ENCODE measurements at regions not wholly inside any gene's neighbourhood (a gene's known extent, or its start where the extent isn't known, plus 50 kb on each side); places are given as distances from the start of the nearest gene placed in this dataset.

DNA sequence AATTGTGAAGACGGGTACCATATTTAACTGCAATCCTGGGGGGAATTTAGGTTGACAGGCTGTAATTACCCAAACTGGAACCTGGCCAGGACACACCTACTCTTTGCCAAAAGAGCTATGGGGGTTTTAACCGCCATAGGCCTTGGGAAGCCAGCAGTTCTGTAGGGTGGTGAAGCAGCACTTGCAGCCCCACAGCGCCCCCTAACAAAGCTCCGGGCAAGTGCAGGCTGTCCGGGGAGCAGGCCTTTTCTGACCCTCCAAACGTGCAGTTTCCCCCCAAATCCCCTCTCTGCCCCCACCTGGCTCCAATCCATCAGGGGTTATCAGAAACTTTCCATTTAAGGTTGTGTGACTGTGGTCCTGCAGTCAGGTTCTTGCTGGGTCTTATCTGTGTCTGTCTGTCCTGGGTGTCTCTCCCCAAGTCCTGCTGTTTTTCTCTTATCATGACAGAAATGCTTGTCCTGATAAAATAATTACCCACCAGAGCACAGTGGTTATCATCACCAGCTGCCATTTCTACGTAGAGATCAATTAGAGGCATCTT is 350.9 kb downstream of the MID1IP1 start:
- TF ChIP-seq KHSRP (IDR thresholded peaks at IDR 0.05): peak; percentile 32; the same call in 1 of the 2 replicates
- TF ChIP-seq, protein P1, sequence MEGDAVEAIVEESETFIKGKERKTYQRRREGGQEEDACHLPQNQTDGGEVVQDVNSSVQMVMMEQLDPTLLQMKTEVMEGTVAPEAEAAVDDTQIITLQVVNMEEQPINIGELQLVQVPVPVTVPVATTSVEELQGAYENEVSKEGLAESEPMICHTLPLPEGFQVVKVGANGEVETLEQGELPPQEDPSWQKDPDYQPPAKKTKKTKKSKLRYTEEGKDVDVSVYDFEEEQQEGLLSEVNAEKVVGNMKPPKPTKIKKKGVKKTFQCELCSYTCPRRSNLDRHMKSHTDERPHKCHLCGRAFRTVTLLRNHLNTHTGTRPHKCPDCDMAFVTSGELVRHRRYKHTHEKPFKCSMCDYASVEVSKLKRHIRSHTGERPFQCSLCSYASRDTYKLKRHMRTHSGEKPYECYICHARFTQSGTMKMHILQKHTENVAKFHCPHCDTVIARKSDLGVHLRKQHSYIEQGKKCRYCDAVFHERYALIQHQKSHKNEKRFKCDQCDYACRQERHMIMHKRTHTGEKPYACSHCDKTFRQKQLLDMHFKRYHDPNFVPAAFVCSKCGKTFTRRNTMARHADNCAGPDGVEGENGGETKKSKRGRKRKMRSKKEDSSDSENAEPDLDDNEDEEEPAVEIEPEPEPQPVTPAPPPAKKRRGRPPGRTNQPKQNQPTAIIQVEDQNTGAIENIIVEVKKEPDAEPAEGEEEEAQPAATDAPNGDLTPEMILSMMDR (IDR thresholded peaks at IDR 0.05 in 2 of 3, conservative IDR thresholded peaks at IDR 0.05 in 1 of 3; ENCODE audit: insufficient read depth in 2 of 3, low read depth in 1 of 3, low read length in 3 of 3): peak; percentile 74 to 80 (median 80)
- peak; percentile 98 for TF ChIP-seq TEAD4 (IDR thresholded peaks at IDR 0.05; ENCODE audit: low read length)
- no peak for TF ChIP-seq TEAD4 (CRISPR knock-in tag; IDR thresholded peaks at IDR 0.05; ENCODE audit: borderline replicate concordance)
- TF ChIP-seq RFX5 (IDR thresholded peaks at IDR 0.05; ENCODE audit: low read depth, low read length): no peak
- no peak for TF ChIP-seq DNMT1 (IDR thresholded peaks at IDR 0.05)
- no peak for TF ChIP-seq SMARCA5 (IDR thresholded peaks at IDR 0.05)
- no peak for TF ChIP-seq RBM25 (IDR thresholded peaks at IDR 0.05; ENCODE audit: low read depth, low read length, severe bottlenecking)
- TF ChIP-seq MXD1 (CRISPR knock-in tag; IDR thresholded peaks at IDR 0.05; ENCODE audit: borderline replicate concordance, poor library complexity, severe bottlenecking): no peak
- TF ChIP-seq, protein P2, sequence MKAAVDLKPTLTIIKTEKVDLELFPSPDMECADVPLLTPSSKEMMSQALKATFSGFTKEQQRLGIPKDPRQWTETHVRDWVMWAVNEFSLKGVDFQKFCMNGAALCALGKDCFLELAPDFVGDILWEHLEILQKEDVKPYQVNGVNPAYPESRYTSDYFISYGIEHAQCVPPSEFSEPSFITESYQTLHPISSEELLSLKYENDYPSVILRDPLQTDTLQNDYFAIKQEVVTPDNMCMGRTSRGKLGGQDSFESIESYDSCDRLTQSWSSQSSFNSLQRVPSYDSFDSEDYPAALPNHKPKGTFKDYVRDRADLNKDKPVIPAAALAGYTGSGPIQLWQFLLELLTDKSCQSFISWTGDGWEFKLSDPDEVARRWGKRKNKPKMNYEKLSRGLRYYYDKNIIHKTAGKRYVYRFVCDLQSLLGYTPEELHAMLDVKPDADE (conservative IDR thresholded peaks at IDR 0.05; ENCODE audit: control insufficient read depth, low read depth, low read length): no peak
